ENCODE measurements at regions not wholly inside any gene's neighbourhood (a gene's known extent, or its start where the extent isn't known, plus 50 kb on each side); places are given as distances from the start of the nearest gene placed in this dataset.

DNA sequence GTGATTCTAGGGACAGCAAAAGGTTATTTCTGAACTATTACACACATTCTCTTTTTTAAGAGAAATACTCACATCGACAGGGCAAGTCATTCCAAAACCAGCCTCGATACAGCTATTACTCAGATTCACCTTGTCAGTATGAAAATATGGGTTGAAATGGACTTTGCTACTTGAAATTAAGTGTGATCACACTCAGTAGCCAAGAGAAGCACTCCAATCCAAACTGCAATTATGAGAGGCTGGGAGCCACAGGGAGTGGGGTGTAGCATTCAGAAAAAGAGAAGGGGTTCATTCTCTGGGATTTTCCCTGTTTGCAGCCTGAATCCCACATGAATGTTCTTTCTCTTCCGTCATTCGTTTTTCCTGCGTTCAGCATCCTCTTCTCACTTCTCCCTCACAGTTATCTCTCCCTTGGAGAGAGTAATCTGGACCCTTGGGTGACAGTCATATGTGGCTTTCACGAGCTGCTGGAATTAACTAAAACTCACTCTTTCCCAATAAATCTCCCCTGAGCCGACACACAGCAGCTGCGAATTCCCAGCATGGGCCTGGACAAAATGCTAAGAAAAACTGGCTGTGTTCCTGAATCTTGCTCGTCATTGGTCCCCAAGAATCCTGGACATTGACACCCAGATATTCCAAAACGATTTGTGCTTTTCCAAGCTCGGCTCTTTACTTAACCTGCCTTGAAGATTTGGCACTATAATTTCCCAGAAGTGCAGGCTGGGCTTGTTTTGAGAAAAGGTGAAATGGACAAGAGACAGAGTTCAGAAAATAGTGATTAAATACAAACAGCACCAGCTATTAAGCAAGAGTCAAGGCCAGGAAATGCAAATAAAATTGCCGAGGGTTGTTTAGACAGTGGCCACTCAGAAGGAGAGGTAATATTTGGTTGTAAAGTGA, 199.5 kb upstream of the PLEKHG7 start (continued):
- TF ChIP-seq ETV6 (conservative IDR thresholded peaks at IDR 0.05 in 1 of 2, IDR thresholded peaks at IDR 0.05 in 1 of 2; ENCODE audit: borderline replicate concordance in 1 of 2, low read depth in 1 of 2) (peak in 1 of 2 experiments; percentile 85; a peak in 1 of 4 replicates), BMI1 (IDR thresholded peaks at IDR 0.05; ENCODE audit: borderline replicate concordance) (peak; percentile 86), HDAC2 (IDR thresholded peaks at IDR 0.05) (no peak), ZNF24 (IDR thresholded peaks at IDR 0.05) (peak; percentile 76), CBFB (IDR thresholded peaks at IDR 0.05; ENCODE audit: low read depth) (no peak)
- TF ChIP-seq, protein P1, sequence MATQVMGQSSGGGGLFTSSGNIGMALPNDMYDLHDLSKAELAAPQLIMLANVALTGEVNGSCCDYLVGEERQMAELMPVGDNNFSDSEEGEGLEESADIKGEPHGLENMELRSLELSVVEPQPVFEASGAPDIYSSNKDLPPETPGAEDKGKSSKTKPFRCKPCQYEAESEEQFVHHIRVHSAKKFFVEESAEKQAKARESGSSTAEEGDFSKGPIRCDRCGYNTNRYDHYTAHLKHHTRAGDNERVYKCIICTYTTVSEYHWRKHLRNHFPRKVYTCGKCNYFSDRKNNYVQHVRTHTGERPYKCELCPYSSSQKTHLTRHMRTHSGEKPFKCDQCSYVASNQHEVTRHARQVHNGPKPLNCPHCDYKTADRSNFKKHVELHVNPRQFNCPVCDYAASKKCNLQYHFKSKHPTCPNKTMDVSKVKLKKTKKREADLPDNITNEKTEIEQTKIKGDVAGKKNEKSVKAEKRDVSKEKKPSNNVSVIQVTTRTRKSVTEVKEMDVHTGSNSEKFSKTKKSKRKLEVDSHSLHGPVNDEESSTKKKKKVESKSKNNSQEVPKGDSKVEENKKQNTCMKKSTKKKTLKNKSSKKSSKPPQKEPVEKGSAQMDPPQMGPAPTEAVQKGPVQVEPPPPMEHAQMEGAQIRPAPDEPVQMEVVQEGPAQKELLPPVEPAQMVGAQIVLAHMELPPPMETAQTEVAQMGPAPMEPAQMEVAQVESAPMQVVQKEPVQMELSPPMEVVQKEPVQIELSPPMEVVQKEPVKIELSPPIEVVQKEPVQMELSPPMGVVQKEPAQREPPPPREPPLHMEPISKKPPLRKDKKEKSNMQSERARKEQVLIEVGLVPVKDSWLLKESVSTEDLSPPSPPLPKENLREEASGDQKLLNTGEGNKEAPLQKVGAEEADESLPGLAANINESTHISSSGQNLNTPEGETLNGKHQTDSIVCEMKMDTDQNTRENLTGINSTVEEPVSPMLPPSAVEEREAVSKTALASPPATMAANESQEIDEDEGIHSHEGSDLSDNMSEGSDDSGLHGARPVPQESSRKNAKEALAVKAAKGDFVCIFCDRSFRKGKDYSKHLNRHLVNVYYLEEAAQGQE (IDR thresholded peaks at IDR 0.05; ENCODE audit: low read depth, low read length): peak; percentile 51; the same call in 1 of the 2 replicates

Measured in GM12878 (cell line).